ENCODE measurements at regions not wholly inside any gene's neighbourhood (a gene's known extent, or its start where the extent isn't known, plus 50 kb on each side); places are given as distances from the start of the nearest gene placed in this dataset.

DNA sequence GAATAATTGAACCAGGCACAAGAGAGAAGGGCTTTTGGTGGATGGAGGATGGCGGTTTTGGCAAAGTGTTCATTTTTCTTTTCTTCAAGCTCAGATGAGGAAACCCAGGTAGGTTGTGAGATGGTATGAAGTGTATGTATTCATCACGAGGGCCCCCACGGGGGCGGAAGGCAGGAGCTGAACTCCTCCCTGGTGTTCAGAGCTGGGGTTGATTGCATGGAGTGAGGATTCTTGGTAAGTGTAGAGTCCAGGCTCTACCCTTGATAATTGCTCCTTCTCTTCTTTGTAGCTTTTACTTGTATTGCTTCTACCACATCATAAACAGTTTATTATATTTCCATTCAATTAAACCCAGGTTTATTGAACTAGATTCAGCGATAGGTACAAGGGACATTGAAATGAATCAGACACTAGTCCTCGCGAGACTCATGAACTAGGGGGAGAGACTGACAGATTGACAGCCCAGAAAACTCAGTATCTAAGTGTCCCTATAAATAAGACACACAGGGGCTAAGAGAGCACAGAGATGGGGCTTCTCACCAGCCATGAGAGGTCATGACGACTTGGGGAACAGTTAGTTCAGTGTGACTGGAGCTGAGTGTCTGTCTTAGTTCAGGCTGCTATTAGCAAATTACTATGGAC is 116.7 kb upstream of the KLF4 start:
- no peaks in the 10 kb centered on the region for H3K36me3 Mint-ChIP-seq
- 95% methylated on average over 4 of the region's 8 CpGs for WGBS (ENCODE audit: insufficient coverage)
- peak overlapping the region in 1 of 7 donors; percentile 41 for H3K27ac Mint-ChIP-seq

GRCh38 chr9:107605041-107605440 is 115.5 kb upstream of the KLF4 start:
- Histone ChIP-seq H3K79me2 (ENCODE audit: insufficient read depth, low read length) (no peaks in the 10 kb centered on the region), H3K9me3 (replicated peaks in 1 of 2; ENCODE audit: control insufficient read depth in 1 of 2, insufficient read depth in 1 of 2, low read length in 2 of 2) (no peaks in the 10 kb centered on the region), H4K20me1 (ENCODE audit: insufficient read depth, low read length) (no peaks in the 10 kb centered on the region), H3K4me1 (ENCODE audit: control insufficient read depth in 1 of 2, insufficient read depth in 2 of 2, low read length in 2 of 2) (peaks cover 16% of the 10 kb centered on the region in 2 donors), H3K36me3 (replicated peaks in 1 of 2; ENCODE audit: control insufficient read depth in 1 of 2, insufficient read depth in 2 of 2, low read length in 2 of 2) (no peaks in the 10 kb centered on the region), H3K4me2 (replicated peaks; ENCODE audit: extremely low read depth, low read length, poor library complexity, severe bottlenecking) (no peak overlapping the region), H3K9ac (ENCODE audit: insufficient read depth, low read length, poor library complexity, severe bottlenecking) (no peak overlapping the region), H3K27ac (ENCODE audit: low read depth in 1 of 2, low read length in 2 of 2) (no peak overlapping the region), H3K27me3 (ENCODE audit: control insufficient read depth in 2 of 2, insufficient read depth in 2 of 2, low read length in 2 of 2) (no peaks in the 10 kb centered on the region), H3K4me3 (replicated peaks in 1 of 3; ENCODE audit: low read depth in 2 of 3, low read length in 3 of 3) (no peak overlapping the region), H2AFZ (ENCODE audit: insufficient read depth, low read depth, low read length, poor library complexity, severe bottlenecking) (no peak overlapping the region)
- no peak for TF ChIP-seq CTCF (IDR thresholded peaks at IDR 0.05)
- Mint-ChIP-seq H3K27ac (no peak overlapping the region), H3K4me3 (no peak overlapping the region), H3K36me3 (no peaks in the 10 kb centered on the region), H3K4me1 (peaks cover 29% of the 10 kb centered on the region), H3K27me3 (ENCODE audit: low read depth in 3 of 3) (peaks cover 0 to 2% (median 0%) of the 10 kb centered on the region in 3 donors), H3K9me3 (peaks cover 0 to 2% (median 0%) of the 10 kb centered on the region in 7 donors)
- WGBS (ENCODE audit: insufficient coverage): 100% methylated on average over 2 of the region's 4 CpGs
- DNase-seq: no peak
- intact Hi-C loops (cut with micrococcal nuclease): no loop called here

More for the DNA sequence above, 116.7 kb upstream of the KLF4 start:
- Mint-ChIP-seq H3K4me1 (peaks cover 40% of the 10 kb centered on the region), H3K4me3 (no peak overlapping the region), H3K9me3 (peaks cover 0 to 2% (median 0%) of the 10 kb centered on the region in 7 donors), H3K27me3 (ENCODE audit: low read depth in 3 of 3) (peaks cover 0 to 2% (median 0%) of the 10 kb centered on the region in 3 donors)
- intact Hi-C loops (cut with micrococcal nuclease): no loop called here
- TF ChIP-seq CTCF (IDR thresholded peaks at IDR 0.05): no peak
- Histone ChIP-seq H3K27me3 (ENCODE audit: control insufficient read depth in 2 of 2, insufficient read depth in 2 of 2, low read length in 2 of 2) (no peaks in the 10 kb centered on the region), H3K4me3 (replicated peaks in 1 of 3; ENCODE audit: low read depth in 2 of 3, low read length in 3 of 3) (no peak overlapping the region), H3K4me1 (ENCODE audit: control insufficient read depth in 1 of 2, insufficient read depth in 2 of 2, low read length in 2 of 2) (peaks cover 23 to 25% of the 10 kb centered on the region in 2 donors), H4K20me1 (ENCODE audit: insufficient read depth, low read length) (no peaks in the 10 kb centered on the region), H3K79me2 (ENCODE audit: insufficient read depth, low read length) (no peaks in the 10 kb centered on the region), H3K9ac (ENCODE audit: insufficient read depth, low read length, poor library complexity, severe bottlenecking) (no peak overlapping the region), H3K36me3 (replicated peaks in 1 of 2; ENCODE audit: control insufficient read depth in 1 of 2, insufficient read depth in 2 of 2, low read length in 2 of 2) (no peaks in the 10 kb centered on the region), H2AFZ (ENCODE audit: insufficient read depth, low read depth, low read length, poor library complexity, severe bottlenecking) (no peak overlapping the region), H3K4me2 (replicated peaks; ENCODE audit: extremely low read depth, low read length, poor library complexity, severe bottlenecking) (no peak overlapping the region), H3K9me3 (replicated peaks in 1 of 2; ENCODE audit: control insufficient read depth in 1 of 2, insufficient read depth in 1 of 2, low read length in 2 of 2) (no peaks in the 10 kb centered on the region), H3K27ac (ENCODE audit: low read depth in 1 of 2, low read length in 2 of 2) (no peak overlapping the region)
- DNase-seq: no peak

All from CD14-positive monocyte (primary cell).